Smooth muscle cell (in vitro differentiated cells): ENCODE measurements at regions not wholly inside any gene's neighbourhood (a gene's known extent, or its start where the extent isn't known, plus 50 kb on each side); places are given as distances from the start of the nearest gene placed in this dataset.

Experiments used
- DNase-seq: peaks from one replicate; lab custom pipeline; 2025; ENCODE audit not compliant: unreplicated experiment; lab: John Stamatoyannopoulos, UW
- H2AFZ ChIP-seq: fragments of 200-600 bp; sonication (generic); 2 replicates; pipeline ENCODE4 v1.6.0; 2016; ENCODE audit warnings: antibody characterized with exemption, low read depth, mild to moderate bottlenecking
- H3F3A ChIP-seq: fragments of 200-600 bp; sonication (generic); 2 replicates; pipeline ENCODE4 v1.6.0; 2017; ENCODE audit warnings: antibody characterized with exemption, low read depth
- H3K27ac ChIP-seq: fragments of 200-600 bp; sonication (generic); 2 replicates; pipeline ENCODE4 v1.5.1; 2016; ENCODE audit warnings: low read depth, mild to moderate bottlenecking
- H3K27me3 ChIP-seq: fragments of 200-600 bp; sonication (generic); 2 replicates; pipeline ENCODE4 v1.6.1; 2016; ENCODE audit warnings: low read depth, mild to moderate bottlenecking
- H3K36me3 ChIP-seq: fragments of 200-600 bp; sonication (generic); 2 replicates; pipeline ENCODE4 v1.5.1; 2016; ENCODE audit warnings: low read depth
- H3K4me1 ChIP-seq: fragments of 200-600 bp; sonication (generic); 2 replicates; pipeline ENCODE4 v1.5.1; 2016; ENCODE audit warnings: low read depth
- H3K4me2 ChIP-seq: fragments of 200-600 bp; sonication (generic); 2 replicates; pipeline ENCODE4 v1.6.0; 2016; ENCODE audit warnings: mild to moderate bottlenecking
- H3K4me3 ChIP-seq: fragments of 200-600 bp; sonication (generic); 2 replicates; pipeline ENCODE4 v1.5.1; 2016; ENCODE audit warnings: mild to moderate bottlenecking
- H3K79me2 ChIP-seq: fragments of 200-600 bp; sonication (generic); 2 replicates; pipeline ENCODE4 v1.6.0; 2016; ENCODE audit warnings: low read depth, mild to moderate bottlenecking
- H3K9ac ChIP-seq: fragments of 200-600 bp; sonication (generic); 2 replicates; pipeline ENCODE4 v1.6.0; 2016; ENCODE audit warnings: low read depth
- H3K9me3 ChIP-seq: fragments of 200-600 bp; sonication (generic); replicated peaks from 2 replicates; pipeline ENCODE4 v1.5.1; 2016; ENCODE audit warnings: low read depth
- H4K20me1 ChIP-seq: fragments of 200-600 bp; sonication (generic); 2 replicates; pipeline ENCODE4 v1.6.0; 2016; ENCODE audit warnings: low read depth
- WGBS: methylation state at CpG from one replicate; pipeline ENCODE4 v1.1.7; 2016; ENCODE audit warnings: low lambda C conversion rate; 5-methylcytosine and 5-hydroxymethylcytosine counted together
- TF ChIP-seq, protein P1 (sequence below): fragments of 200-600 bp; sonication (generic); IDR thresholded peaks from 2 replicates; pipeline ENCODE4 v1.5.1; 2017; ENCODE audit warnings: borderline replicate concordance, mild to moderate bottlenecking, antibody characterized with exemption; ENCODE audit not compliant: insufficient read depth, poor library complexity, severe bottlenecking

DNA sequence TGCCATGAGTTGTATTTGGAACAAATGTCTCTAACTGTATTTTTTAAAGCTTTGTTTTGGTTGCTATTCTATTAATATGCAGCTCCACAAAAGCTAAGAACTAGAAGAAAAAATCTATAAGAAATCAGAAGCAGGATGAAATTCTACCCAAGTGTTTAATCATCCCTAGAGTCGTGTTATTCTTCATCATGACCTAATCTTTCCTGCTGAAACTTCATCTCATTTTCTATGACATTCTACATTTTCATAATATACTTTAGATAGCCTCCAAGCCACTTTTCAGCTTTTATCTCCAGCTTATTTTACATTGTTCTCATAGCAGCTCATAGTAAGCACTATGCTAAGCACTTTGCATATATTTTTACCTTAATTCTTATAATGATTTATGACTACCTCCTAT lies 302.8 kb downstream of the FOXO1 start:
- TF ChIP-seq, protein P1, sequence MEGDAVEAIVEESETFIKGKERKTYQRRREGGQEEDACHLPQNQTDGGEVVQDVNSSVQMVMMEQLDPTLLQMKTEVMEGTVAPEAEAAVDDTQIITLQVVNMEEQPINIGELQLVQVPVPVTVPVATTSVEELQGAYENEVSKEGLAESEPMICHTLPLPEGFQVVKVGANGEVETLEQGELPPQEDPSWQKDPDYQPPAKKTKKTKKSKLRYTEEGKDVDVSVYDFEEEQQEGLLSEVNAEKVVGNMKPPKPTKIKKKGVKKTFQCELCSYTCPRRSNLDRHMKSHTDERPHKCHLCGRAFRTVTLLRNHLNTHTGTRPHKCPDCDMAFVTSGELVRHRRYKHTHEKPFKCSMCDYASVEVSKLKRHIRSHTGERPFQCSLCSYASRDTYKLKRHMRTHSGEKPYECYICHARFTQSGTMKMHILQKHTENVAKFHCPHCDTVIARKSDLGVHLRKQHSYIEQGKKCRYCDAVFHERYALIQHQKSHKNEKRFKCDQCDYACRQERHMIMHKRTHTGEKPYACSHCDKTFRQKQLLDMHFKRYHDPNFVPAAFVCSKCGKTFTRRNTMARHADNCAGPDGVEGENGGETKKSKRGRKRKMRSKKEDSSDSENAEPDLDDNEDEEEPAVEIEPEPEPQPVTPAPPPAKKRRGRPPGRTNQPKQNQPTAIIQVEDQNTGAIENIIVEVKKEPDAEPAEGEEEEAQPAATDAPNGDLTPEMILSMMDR, result no peak
- H3K9me3 ChIP-seq, result no peaks in the 10 kb centered on the region
- 100% methylated on average over 1 of the region's 1 CpG for WGBS
- H3K36me3 ChIP-seq, result no peaks in the 10 kb centered on the region
- no peak for DNase-seq
- H4K20me1 ChIP-seq, result no peaks in the 10 kb centered on the region
- no peaks in the 10 kb centered on the region for H3K79me2 ChIP-seq
- H3K4me1 ChIP-seq, result no peaks in the 10 kb centered on the region
- no peak overlapping the region for H3K9ac ChIP-seq
- no peak overlapping the region for H3K4me3 ChIP-seq
- no peaks in the 10 kb centered on the region for H3K27me3 ChIP-seq
- no peak overlapping the region for H2AFZ ChIP-seq
- H3F3A ChIP-seq, result no peaks in the 10 kb centered on the region
- no peak overlapping the region for H3K4me2 ChIP-seq
- H3K27ac ChIP-seq, result no peak overlapping the region

DNA sequence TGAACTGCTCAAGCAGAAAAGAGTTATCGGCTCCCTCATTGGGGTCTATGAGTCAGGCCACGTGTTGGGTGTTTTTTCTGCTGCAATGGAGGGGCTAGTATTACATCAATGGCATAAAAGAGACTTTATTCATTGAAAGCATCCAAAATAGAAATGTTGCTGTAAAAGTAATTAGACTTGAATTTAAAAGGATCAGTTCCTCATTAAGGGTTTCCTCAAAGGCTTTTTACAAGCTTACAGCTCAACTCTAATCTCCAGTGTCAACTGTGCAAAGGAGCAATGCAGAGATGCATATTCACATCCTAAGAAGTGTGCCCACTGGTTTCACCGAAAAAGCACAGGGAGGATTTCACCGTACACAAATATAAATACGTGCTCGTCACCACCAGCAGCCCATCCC lies 300.3 kb downstream of the FOXO1 start:
- Histone ChIP-seq H3K36me3 (no peaks in the 10 kb centered on the region), H3K27me3 (no peaks in the 10 kb centered on the region), H3K4me2 (peak overlapping the region; percentile 33), H4K20me1 (no peaks in the 10 kb centered on the region), H2AFZ (peak overlapping the region; percentile 16), H3K79me2 (no peaks in the 10 kb centered on the region), H3K4me1 (no peaks in the 10 kb centered on the region), H3K4me3 (no peak overlapping the region), H3K9me3 (no peaks in the 10 kb centered on the region), H3K27ac (no peak overlapping the region), H3K9ac (no peak overlapping the region), H3F3A (no peaks in the 10 kb centered on the region)
- TF ChIP-seq, protein P1, result no peak
- DNase-seq, result no peak
- 37% methylated on average over 6 of the region's 6 CpGs for WGBS

DNA sequence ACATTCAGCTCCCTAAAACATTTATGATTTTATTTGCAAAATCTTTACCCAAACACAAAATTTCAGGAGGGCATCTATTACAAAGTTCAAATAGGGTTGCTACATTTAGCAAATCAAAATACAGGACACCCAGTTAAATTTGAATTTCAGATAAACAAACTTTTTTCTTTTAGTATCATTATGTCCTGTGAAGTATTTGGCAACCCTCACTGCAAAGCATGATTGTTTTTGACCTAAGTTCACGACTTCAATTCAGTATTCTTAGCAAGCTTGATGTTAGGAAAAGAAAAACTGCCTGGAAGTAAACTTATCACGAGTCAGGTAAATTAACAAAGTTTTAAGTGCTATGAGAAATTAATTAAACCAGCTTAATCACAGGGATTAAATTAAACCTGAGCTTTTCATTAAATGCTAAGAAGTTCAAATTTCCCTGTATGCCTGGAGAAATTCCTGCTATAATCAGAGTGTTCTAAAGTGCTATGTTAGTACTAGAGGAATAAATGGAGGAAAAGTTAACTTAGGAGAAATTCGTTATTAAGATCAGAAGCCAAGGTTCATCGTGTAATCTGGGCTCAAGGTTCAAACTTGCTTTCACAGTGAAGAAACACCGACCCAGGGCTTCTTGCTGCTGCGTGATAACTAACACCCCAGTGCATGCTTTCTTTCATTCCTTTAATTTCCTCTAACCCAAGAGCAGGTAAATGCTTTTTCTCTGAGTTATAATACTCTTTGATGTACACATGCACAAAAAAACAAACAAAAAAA lies 298.1 kb downstream of the FOXO1 start:
- H3K4me1 ChIP-seq, result no peaks in the 10 kb centered on the region
- no peaks in the 10 kb centered on the region for H3K27me3 ChIP-seq
- no peak overlapping the region for H3K4me3 ChIP-seq
- no peak for DNase-seq
- H3K9me3 ChIP-seq, result no peaks in the 10 kb centered on the region
- H4K20me1 ChIP-seq, result no peaks in the 10 kb centered on the region
- no peak overlapping the region for H3K4me2 ChIP-seq
- WGBS, result 94% methylated on average over 6 of the region's 6 CpGs
- no peaks in the 10 kb centered on the region for H3F3A ChIP-seq
- no peaks in the 10 kb centered on the region for H3K79me2 ChIP-seq
- no peak overlapping the region for H2AFZ ChIP-seq
- no peaks in the 10 kb centered on the region for H3K36me3 ChIP-seq
- H3K27ac ChIP-seq, result no peak overlapping the region
- H3K9ac ChIP-seq, result no peak overlapping the region
- TF ChIP-seq, protein P1, result no peak

- Histone ChIP-seq H3K27me3 (no peaks in the 10 kb centered on the region), H2AFZ (no peak overlapping the region), H3K9me3 (no peaks in the 10 kb centered on the region), H3K36me3 (no peaks in the 10 kb centered on the region), H3K4me2 (no peak overlapping the region), H3K27ac (no peak overlapping the region), H3K4me3 (no peak overlapping the region), H3K79me2 (no peaks in the 10 kb centered on the region), H4K20me1 (no peaks in the 10 kb centered on the region), H3F3A (no peaks in the 10 kb centered on the region), H3K9ac (no peak overlapping the region), H3K4me1 (no peaks in the 10 kb centered on the region)
- WGBS, result 95% methylated on average over 4 of the region's 4 CpGs
- no peak for DNase-seq
- TF ChIP-seq, protein P1, result no peak
These were observed 295.8 kb downstream of the FOXO1 start for GRCh38 chr13:40370661-40371060.
